Ishikawa (cell line): ENCODE measurements at regions not wholly inside any gene's neighbourhood (a gene's known extent, or its start where the extent isn't known, plus 50 kb on each side); places are given as distances from the start of the nearest gene placed in this dataset.

Experiments used
- CEBPB ChIP-seq: IDR thresholded peaks from 2 replicates; pipeline ENCODE4 v1.6.1; 2012
- CREB1 ChIP-seq: IDR thresholded peaks from 2 replicates; pipeline ENCODE4 v1.6.1; 2012; ENCODE audit warnings: low read depth
- EGR1 ChIP-seq: IDR thresholded peaks from 2 replicates; pipeline ENCODE4 v1.6.1; 2012
- EP300 ChIP-seq: IDR thresholded peaks from 2 replicates; pipeline ENCODE4 v1.6.1; 2012; ENCODE audit warnings: borderline replicate concordance
- FOXM1 ChIP-seq: IDR thresholded peaks from 2 replicates; pipeline ENCODE4 v1.6.1; 2012; ENCODE audit warnings: low read depth, borderline replicate concordance
- MAX ChIP-seq: IDR thresholded peaks from 2 replicates; pipeline ENCODE4 v1.6.1; 2012
- NFIC ChIP-seq: IDR thresholded peaks from 2 replicates; pipeline ENCODE4 v1.6.1; 2012
- RAD21 ChIP-seq: IDR thresholded peaks from 2 replicates; pipeline ENCODE4 v1.6.1; 2012; ENCODE audit warnings: low read depth
- REST ChIP-seq: IDR thresholded peaks from 2 replicates; pipeline ENCODE4 v1.6.1; 2012; ENCODE audit warnings: low read depth, mild to moderate bottlenecking
- TAF1 ChIP-seq: IDR thresholded peaks from 2 replicates; pipeline ENCODE4 v1.6.1; 2012; ENCODE audit warnings: low read depth, mild to moderate bottlenecking
- TCF12 ChIP-seq: IDR thresholded peaks from 2 replicates; pipeline ENCODE4 v1.6.1; 2012; ENCODE audit warnings: low read depth
- TEAD4 ChIP-seq: IDR thresholded peaks from 2 replicates; pipeline ENCODE4 v1.6.1; 2012
- USF1 ChIP-seq: IDR thresholded peaks from 2 replicates; pipeline ENCODE4 v1.6.1; 2012
- YY1 ChIP-seq: IDR thresholded peaks from 2 replicates; pipeline ENCODE4 v1.6.1; 2012; ENCODE audit warnings: low read depth
- ZBTB7A ChIP-seq: IDR thresholded peaks from 2 replicates; pipeline ENCODE4 v1.6.1; 2012; ENCODE audit warnings: low read depth

- TF ChIP-seq EP300 (no peak), CEBPB (no peak), RAD21 (no peak)
Measured at GRCh38 chr4:149141391-149141790, 674.3 kb downstream of the IQCM start.

- TF ChIP-seq ZBTB7A (no peak), EGR1 (no peak), RAD21 (no peak), YY1 (no peak), USF1 (no peak), CEBPB (no peak), TAF1 (no peak), EP300 (no peak), MAX (no peak), FOXM1 (no peak), CREB1 (no peak), TCF12 (no peak), REST (no peak), TEAD4 (no peak), NFIC (no peak)
Measured at GRCh38 chr4:149140841-149141240, 674.8 kb downstream of the IQCM start.

GRCh38 chr4:149136951-149137620 is 678.6 kb downstream of the IQCM start:
- TF ChIP-seq CEBPB = no peak
- no peak for TF ChIP-seq YY1
- no peak for TF ChIP-seq RAD21

GRCh38 chr4:149135062-149135461 is 680.6 kb downstream of the IQCM start:
- no peak for TF ChIP-seq ZBTB7A
- TF ChIP-seq CREB1 = no peak
- TF ChIP-seq TAF1 = no peak
- no peak for TF ChIP-seq TCF12
- TF ChIP-seq REST = no peak
- no peak for TF ChIP-seq EGR1
- TF ChIP-seq FOXM1 = no peak

- no peak for TF ChIP-seq RAD21
- TF ChIP-seq TAF1 = no peak
- no peak for TF ChIP-seq EGR1
- TF ChIP-seq TCF12 = no peak
- no peak for TF ChIP-seq USF1
- no peak for TF ChIP-seq CREB1
- no peak for TF ChIP-seq TEAD4
- no peak for TF ChIP-seq NFIC
- no peak for TF ChIP-seq FOXM1
- no peak for TF ChIP-seq REST
Measured at GRCh38 chr4:149121023-149121404, 678.8 kb upstream of the NR3C2 start.
